GM12865 (cell line): ENCODE measurements at regions not wholly inside any gene's neighbourhood (a gene's known extent, or its start where the extent isn't known, plus 50 kb on each side); places are given as distances from the start of the nearest gene placed in this dataset.
A peak's percentile ranks its signal among the peaks of the same experiment; 100 is the strongest.

Source experiments
- DNase-seq: peaks from one replicate; pipeline ENCODE4 v3.0.0; 2010; ENCODE audit warnings: low read depth
- H3K4me3 ChIP-seq: 2 replicates; pipeline ENCODE4 v1.5.1; 2011; ENCODE audit warnings: mild to moderate bottlenecking, low read depth, low read length, control low read depth
- CTCF ChIP-seq: IDR thresholded peaks from 2 replicates; pipeline ENCODE4 v1.5.1; 2011; ENCODE audit warnings: low read length, control low read depth, low read depth, inconsistent platforms; ENCODE audit not compliant: insufficient read depth; ENCODE audit errors: missing control alignments

DNA sequence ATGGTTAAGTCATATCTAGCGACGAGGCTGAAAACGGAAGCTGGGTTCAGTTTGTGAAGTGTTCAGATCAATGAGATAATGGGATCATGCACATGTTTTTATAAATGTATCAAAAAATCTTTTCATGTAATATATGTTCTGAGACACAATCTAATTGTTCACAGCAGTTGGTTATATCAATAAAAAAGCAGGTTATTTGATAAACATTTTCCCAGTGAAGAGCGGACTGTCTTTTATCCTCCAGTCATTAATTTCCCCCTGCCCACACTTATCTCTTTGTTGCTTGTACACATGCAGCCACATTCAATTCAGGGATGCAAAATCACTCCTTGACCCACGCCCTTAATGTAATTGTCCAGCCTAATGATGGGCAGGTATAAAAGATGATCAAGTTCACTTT, 563.1 kb downstream of the INHBA start:
- no peak for TF ChIP-seq CTCF

GRCh38 chr7:41136551-41136950, 566.3 kb downstream of the INHBA start:
- DNase-seq, result no peak
- no peak overlapping the region for H3K4me3 ChIP-seq
- no peak for TF ChIP-seq CTCF

More for the DNA sequence above, 563.1 kb downstream of the INHBA start:
- no peak overlapping the region for H3K4me3 ChIP-seq
- DNase-seq, result no peak

- no peak for TF ChIP-seq CTCF
- DNase-seq, result no peak
- no peak overlapping the region for H3K4me3 ChIP-seq
Measured at GRCh38 chr7:41135511-41135910, 567.4 kb downstream of the INHBA start.

GRCh38 chr7:41134300-41135255, 568.3 kb downstream of the INHBA start:
- TF ChIP-seq CTCF, result no peak
- H3K4me3 ChIP-seq, result no peak overlapping the region
- peak; percentile 80 for DNase-seq

DNA sequence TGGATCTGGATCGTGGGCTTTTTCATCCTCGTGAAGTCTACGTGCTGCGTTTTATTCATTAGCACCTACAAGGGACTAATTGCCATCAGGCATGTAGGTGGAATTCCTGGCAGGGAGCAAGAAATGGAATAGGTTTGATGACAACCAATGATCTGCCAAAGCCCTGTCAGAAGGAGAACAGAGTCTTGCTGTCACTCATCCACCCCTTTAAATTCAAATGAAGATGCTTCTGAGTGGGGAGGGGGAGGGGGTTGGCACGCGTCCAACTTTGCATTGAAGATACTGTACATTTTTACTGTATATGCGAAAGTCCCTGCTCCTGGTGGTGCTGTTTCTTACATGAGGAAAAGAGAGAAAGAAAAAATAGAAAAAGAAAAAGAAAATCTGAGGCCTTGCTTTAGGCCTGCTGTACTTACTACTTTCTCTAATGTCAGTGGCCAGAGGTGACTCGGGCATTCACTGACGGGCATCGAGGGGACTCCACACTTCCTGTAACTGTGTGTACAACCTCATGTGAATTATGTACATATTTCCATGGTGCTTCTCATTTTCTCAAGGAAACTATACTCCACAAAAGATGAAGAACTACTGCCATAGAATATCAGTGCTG, 569.1 kb downstream of the INHBA start:
- no peak overlapping the region for H3K4me3 ChIP-seq
- no peak for TF ChIP-seq CTCF

DNA sequence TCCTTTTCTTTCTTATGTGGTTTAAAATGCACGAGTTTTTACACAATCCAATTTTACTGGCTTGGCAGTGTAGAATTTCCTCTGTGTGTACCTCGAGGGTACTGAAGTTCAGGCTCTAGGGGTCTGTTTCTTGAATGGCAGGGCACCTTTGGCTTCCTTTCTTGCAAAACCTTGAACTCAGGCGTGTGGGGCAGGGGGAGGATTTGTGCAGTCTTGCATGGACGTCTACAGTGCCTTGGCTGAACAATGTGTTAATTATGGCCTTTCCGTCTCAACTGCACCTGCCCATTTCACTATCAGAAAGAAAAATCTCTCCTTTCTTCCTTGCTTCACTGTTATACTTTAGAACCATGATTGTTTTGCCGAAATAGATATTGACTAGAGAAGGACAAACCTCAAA, 570.9 kb downstream of the INHBA start:
- H3K4me3 ChIP-seq, result no peak overlapping the region
- peak; percentile 21 for DNase-seq
- no peak for TF ChIP-seq CTCF

More for the DNA sequence above, 569.1 kb downstream of the INHBA start:
- DNase-seq, result peak; percentile 40
